ENCODE measurements at regions not wholly inside any gene's neighbourhood (a gene's known extent, or its start where the extent isn't known, plus 50 kb on each side); places are given as distances from the start of the nearest gene placed in this dataset.

- no peak overlapping the region for H2BK120ac ChIP-seq (ENCODE audit: low read depth, low read length)
- WGBS, 2 donors (ENCODE audit: extremely low coverage in 2 of 2, insufficient read length in 2 of 2, insufficient replicate concordance in 1 of 2), result no CpG with 5 or more reads among the region's 3 CpGs
- no peak overlapping the region for H3K18ac ChIP-seq (ENCODE audit: low read length)
- no peak overlapping the region for H2AK5ac ChIP-seq (ENCODE audit: low read depth, low read length)
- no peak overlapping the region for H3K4me3 ChIP-seq (ENCODE audit: low read length in 2 of 2)
- H3K9me3 ChIP-seq (replicated peaks in 1 of 2; ENCODE audit: control insufficient read depth in 2 of 2, insufficient read depth in 1 of 2, low read depth in 1 of 2, low read length in 2 of 2), result peaks cover 0 to 4% of the 10 kb centered on the region in 2 donors
- no peak overlapping the region for H3K27ac ChIP-seq (replicated peaks; ENCODE audit: low read length)
- peaks cover 0 to under 1% (median 0%) of the 10 kb centered on the region in 3 experiments for H3K27me3 ChIP-seq (ENCODE audit: control insufficient read depth in 3 of 3, insufficient read depth in 3 of 3, low read depth in 1 of 3, low read length in 3 of 3)
- no peak overlapping the region for H2AFZ ChIP-seq (ENCODE audit: low read length)
- no peak overlapping the region for H3K14ac ChIP-seq (ENCODE audit: low read length)
- peaks cover 0 to 2% of the 10 kb centered on the region in 2 donors for H3K4me1 ChIP-seq (ENCODE audit: control insufficient read depth in 2 of 2, insufficient read depth in 1 of 2, low read depth in 1 of 2, low read length in 2 of 2)
- H3K9ac ChIP-seq (ENCODE audit: low read depth, low read length, poor library complexity), result no peak overlapping the region
- H4K8ac ChIP-seq (ENCODE audit: low read depth, low read length), result no peak overlapping the region
- H3K36me3 ChIP-seq (replicated peaks in 1 of 2; ENCODE audit: control insufficient read depth in 2 of 2, insufficient read depth in 2 of 2, low read length in 2 of 2), result peaks cover 0 to under 1% of the 10 kb centered on the region in 2 donors
- H3K23ac ChIP-seq (ENCODE audit: low read depth, low read length, poor library complexity), result no peak overlapping the region
- no peak overlapping the region for H4K91ac ChIP-seq (ENCODE audit: low read depth, low read length, poor library complexity)
- no peak overlapping the region for H2BK12ac ChIP-seq (ENCODE audit: low read length)
- H3K79me1 ChIP-seq (ENCODE audit: low read depth, low read length), result no peaks in the 10 kb centered on the region
- H3K4ac ChIP-seq (ENCODE audit: low read length), result no peak overlapping the region
- H3K4me2 ChIP-seq (ENCODE audit: insufficient read depth, low read length, poor library complexity, severe bottlenecking), result no peak overlapping the region
- no peak for DNase-seq (ENCODE audit: low spot score)
- H2BK5ac ChIP-seq (ENCODE audit: low read length), result no peak overlapping the region
- H2BK15ac ChIP-seq (ENCODE audit: low read length), result no peak overlapping the region
Measured at GRCh38 chr16:80166082-80166481, 374.7 kb upstream of the DYNLRB2 start.

GRCh38 chr16:80164966-80165550 lies 375.7 kb upstream of the DYNLRB2 start:
- H3K36me3 ChIP-seq (replicated peaks in 1 of 2; ENCODE audit: control insufficient read depth in 2 of 2, insufficient read depth in 2 of 2, low read length in 2 of 2), result no peaks in the 10 kb centered on the region
- H3K4me1 ChIP-seq (ENCODE audit: control insufficient read depth in 2 of 2, insufficient read depth in 1 of 2, low read depth in 1 of 2, low read length in 2 of 2), result peaks cover 0 to 2% of the 10 kb centered on the region in 2 donors
- H3K4me2 ChIP-seq (ENCODE audit: insufficient read depth, low read length, poor library complexity, severe bottlenecking), result no peak overlapping the region
- no peak overlapping the region for H3K4me3 ChIP-seq (ENCODE audit: low read length in 2 of 2)
- no peak overlapping the region for H2BK12ac ChIP-seq (ENCODE audit: low read length)
- H3K79me1 ChIP-seq (ENCODE audit: low read depth, low read length), result no peaks in the 10 kb centered on the region
- no peak overlapping the region for H2AK5ac ChIP-seq (ENCODE audit: low read depth, low read length)
- no CpG with 5 or more reads among the region's 5 CpGs for WGBS, 2 donors (ENCODE audit: extremely low coverage in 2 of 2, insufficient read length in 2 of 2, insufficient replicate concordance in 1 of 2)
- H3K18ac ChIP-seq (ENCODE audit: low read length), result no peak overlapping the region
- no peaks in the 10 kb centered on the region for H3K27me3 ChIP-seq (ENCODE audit: control insufficient read depth in 3 of 3, insufficient read depth in 3 of 3, low read depth in 1 of 3, low read length in 3 of 3)
- H2AFZ ChIP-seq (ENCODE audit: low read length), result no peak overlapping the region
- no peak for DNase-seq (ENCODE audit: low spot score)
- no peak overlapping the region for H3K4ac ChIP-seq (ENCODE audit: low read length)
- H3K23ac ChIP-seq (ENCODE audit: low read depth, low read length, poor library complexity), result no peak overlapping the region
- H4K91ac ChIP-seq (ENCODE audit: low read depth, low read length, poor library complexity), result no peak overlapping the region
- H2BK5ac ChIP-seq (ENCODE audit: low read length), result no peak overlapping the region
- no peak overlapping the region for H3K14ac ChIP-seq (ENCODE audit: low read length)
- no peak overlapping the region for H2BK120ac ChIP-seq (ENCODE audit: low read depth, low read length)
- H3K9ac ChIP-seq (ENCODE audit: low read depth, low read length, poor library complexity), result no peak overlapping the region
- H3K9me3 ChIP-seq (replicated peaks in 1 of 2; ENCODE audit: control insufficient read depth in 2 of 2, insufficient read depth in 1 of 2, low read depth in 1 of 2, low read length in 2 of 2), result peaks cover 0 to 3% of the 10 kb centered on the region in 2 donors
- H2BK15ac ChIP-seq (ENCODE audit: low read length), result no peak overlapping the region
- H4K8ac ChIP-seq (ENCODE audit: low read depth, low read length), result no peak overlapping the region
- H3K27ac ChIP-seq (replicated peaks; ENCODE audit: low read length), result no peak overlapping the region

GRCh38 chr16:80163339-80163738 lies 377.5 kb upstream of the DYNLRB2 start:
- no peak overlapping the region for H2BK5ac ChIP-seq (ENCODE audit: low read length)
- no peaks in the 10 kb centered on the region for H3K79me1 ChIP-seq (ENCODE audit: low read depth, low read length)
- H4K91ac ChIP-seq (ENCODE audit: low read depth, low read length, poor library complexity), result no peak overlapping the region
- no peak overlapping the region for H2AFZ ChIP-seq (ENCODE audit: low read length)
- no CpG with 5 or more reads among the region's 4 CpGs for WGBS, 2 donors (ENCODE audit: extremely low coverage in 2 of 2, insufficient read length in 2 of 2, insufficient replicate concordance in 1 of 2)
- no peak overlapping the region for H3K14ac ChIP-seq (ENCODE audit: low read length)
- no peak overlapping the region for H3K18ac ChIP-seq (ENCODE audit: low read length)
- H3K27ac ChIP-seq (replicated peaks; ENCODE audit: low read length), result no peak overlapping the region
- H3K9me3 ChIP-seq (replicated peaks in 1 of 2; ENCODE audit: control insufficient read depth in 2 of 2, insufficient read depth in 1 of 2, low read depth in 1 of 2, low read length in 2 of 2), result peaks cover 0 to 3% of the 10 kb centered on the region in 2 donors
- H3K27me3 ChIP-seq (ENCODE audit: control insufficient read depth in 3 of 3, insufficient read depth in 3 of 3, low read depth in 1 of 3, low read length in 3 of 3), result no peaks in the 10 kb centered on the region
- H3K23ac ChIP-seq (ENCODE audit: low read depth, low read length, poor library complexity), result no peak overlapping the region
- H3K4ac ChIP-seq (ENCODE audit: low read length), result no peak overlapping the region
- no peak for DNase-seq (ENCODE audit: low spot score)
- H2BK120ac ChIP-seq (ENCODE audit: low read depth, low read length), result no peak overlapping the region
- H3K36me3 ChIP-seq (replicated peaks in 1 of 2; ENCODE audit: control insufficient read depth in 2 of 2, insufficient read depth in 2 of 2, low read length in 2 of 2), result no peaks in the 10 kb centered on the region
- no peak overlapping the region for H2BK12ac ChIP-seq (ENCODE audit: low read length)
- H3K4me3 ChIP-seq (ENCODE audit: low read length in 2 of 2), result no peak overlapping the region
- peaks cover 0 to 2% of the 10 kb centered on the region in 2 donors for H3K4me1 ChIP-seq (ENCODE audit: control insufficient read depth in 2 of 2, insufficient read depth in 1 of 2, low read depth in 1 of 2, low read length in 2 of 2)
- H2AK5ac ChIP-seq (ENCODE audit: low read depth, low read length), result no peak overlapping the region
- no peak overlapping the region for H2BK15ac ChIP-seq (ENCODE audit: low read length)
- H4K8ac ChIP-seq (ENCODE audit: low read depth, low read length), result no peak overlapping the region
- no peak overlapping the region for H3K4me2 ChIP-seq (ENCODE audit: insufficient read depth, low read length, poor library complexity, severe bottlenecking)
- H3K9ac ChIP-seq (ENCODE audit: low read depth, low read length, poor library complexity), result no peak overlapping the region

- Histone ChIP-seq H3K27ac (replicated peaks; ENCODE audit: low read length) (no peak overlapping the region), H3K18ac (ENCODE audit: low read length) (no peak overlapping the region), H3K36me3 (replicated peaks in 1 of 2; ENCODE audit: control insufficient read depth in 2 of 2, insufficient read depth in 2 of 2, low read length in 2 of 2) (no peaks in the 10 kb centered on the region), H3K23ac (ENCODE audit: low read depth, low read length, poor library complexity) (no peak overlapping the region), H3K4ac (ENCODE audit: low read length) (no peak overlapping the region), H3K79me1 (ENCODE audit: low read depth, low read length) (no peaks in the 10 kb centered on the region), H3K14ac (ENCODE audit: low read length) (no peak overlapping the region), H2AFZ (ENCODE audit: low read length) (no peak overlapping the region), H2AK5ac (ENCODE audit: low read depth, low read length) (no peak overlapping the region), H3K9me3 (replicated peaks in 1 of 2; ENCODE audit: control insufficient read depth in 2 of 2, insufficient read depth in 1 of 2, low read depth in 1 of 2, low read length in 2 of 2) (peaks cover 0 to 3% of the 10 kb centered on the region in 2 donors), H3K27me3 (ENCODE audit: control insufficient read depth in 3 of 3, insufficient read depth in 3 of 3, low read depth in 1 of 3, low read length in 3 of 3) (no peaks in the 10 kb centered on the region), H3K4me2 (ENCODE audit: insufficient read depth, low read length, poor library complexity, severe bottlenecking) (no peak overlapping the region), H4K8ac (ENCODE audit: low read depth, low read length) (no peak overlapping the region), H3K4me3 (ENCODE audit: low read length in 2 of 2) (no peak overlapping the region), H3K9ac (ENCODE audit: low read depth, low read length, poor library complexity) (no peak overlapping the region), H4K91ac (ENCODE audit: low read depth, low read length, poor library complexity) (no peak overlapping the region), H2BK120ac (ENCODE audit: low read depth, low read length) (no peak overlapping the region), H2BK12ac (ENCODE audit: low read length) (no peak overlapping the region), H2BK5ac (ENCODE audit: low read length) (no peak overlapping the region), H3K4me1 (ENCODE audit: control insufficient read depth in 2 of 2, insufficient read depth in 1 of 2, low read depth in 1 of 2, low read length in 2 of 2) (peaks cover 0 to 2% of the 10 kb centered on the region in 2 donors), H2BK15ac (ENCODE audit: low read length) (no peak overlapping the region)
- WGBS, 2 donors (ENCODE audit: extremely low coverage in 2 of 2, insufficient read length in 2 of 2, insufficient replicate concordance in 1 of 2), result no CpG with 5 or more reads among the region's 12 CpGs
- no peak for DNase-seq (ENCODE audit: low spot score)
Measured at GRCh38 chr16:80161799-80162739, 378.7 kb upstream of the DYNLRB2 start.

Data from neuronal stem cell (in vitro differentiated cells).